ENCODE measurements at regions not wholly inside any gene's neighbourhood (a gene's known extent, or its start where the extent isn't known, plus 50 kb on each side); places are given as distances from the start of the nearest gene placed in this dataset.

GRCh38 chr3:148600440-148600839 lies 97.3 kb upstream of the AGTR1 start:
- TF ChIP-seq, protein P1, sequence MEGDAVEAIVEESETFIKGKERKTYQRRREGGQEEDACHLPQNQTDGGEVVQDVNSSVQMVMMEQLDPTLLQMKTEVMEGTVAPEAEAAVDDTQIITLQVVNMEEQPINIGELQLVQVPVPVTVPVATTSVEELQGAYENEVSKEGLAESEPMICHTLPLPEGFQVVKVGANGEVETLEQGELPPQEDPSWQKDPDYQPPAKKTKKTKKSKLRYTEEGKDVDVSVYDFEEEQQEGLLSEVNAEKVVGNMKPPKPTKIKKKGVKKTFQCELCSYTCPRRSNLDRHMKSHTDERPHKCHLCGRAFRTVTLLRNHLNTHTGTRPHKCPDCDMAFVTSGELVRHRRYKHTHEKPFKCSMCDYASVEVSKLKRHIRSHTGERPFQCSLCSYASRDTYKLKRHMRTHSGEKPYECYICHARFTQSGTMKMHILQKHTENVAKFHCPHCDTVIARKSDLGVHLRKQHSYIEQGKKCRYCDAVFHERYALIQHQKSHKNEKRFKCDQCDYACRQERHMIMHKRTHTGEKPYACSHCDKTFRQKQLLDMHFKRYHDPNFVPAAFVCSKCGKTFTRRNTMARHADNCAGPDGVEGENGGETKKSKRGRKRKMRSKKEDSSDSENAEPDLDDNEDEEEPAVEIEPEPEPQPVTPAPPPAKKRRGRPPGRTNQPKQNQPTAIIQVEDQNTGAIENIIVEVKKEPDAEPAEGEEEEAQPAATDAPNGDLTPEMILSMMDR (IDR thresholded peaks at IDR 0.05; ENCODE audit: insufficient read depth, low read depth, low read length), result no peak
- no peak for TF ChIP-seq EZH2 (IDR thresholded peaks at IDR 0.05; ENCODE audit: insufficient read depth, low read length)
